IMR-90 (cell line): ENCODE measurements at regions not wholly inside any gene's neighbourhood (a gene's known extent, or its start where the extent isn't known, plus 50 kb on each side); places are given as distances from the start of the nearest gene placed in this dataset.
A peak's percentile ranks its signal among the peaks of the same experiment; 100 is the strongest.

ENCODE experiments used
- ATAC-seq: fragments of 200-7000 bp; cut with Tn5 transposase; 2 replicates; pipeline ENCODE4 v1.9.1; 2020; ENCODE audit warnings: low read depth, mild to moderate bottlenecking, moderate library complexity
- BruUV-seq: library from RNA; stranded (reverse); fragments of 400-500 nt; replicated peaks from 2 replicates; lab custom pipeline; 2021; lab: Mats Ljungman, UMichigan
- CTCF ChIA-PET: fragments of 300-600 bp; formaldehyde crosslinking; extraction: SDS; loops from one replicate; lab custom pipeline; 2021; ENCODE audit warnings: antibody characterized with exemption; lab: Yijun Ruan, JAX
- POLR2A ChIA-PET: fragments of 300-600 bp; sonication (Branson Sonifier 250); formaldehyde crosslinking; loops from one replicate; lab custom pipeline; 2022; ENCODE audit warnings: antibody characterized with exemption; ENCODE audit not compliant: unreplicated experiment; lab: Charles Lee
- DNase-seq: peaks from one replicate; pipeline ENCODE4 v3.0.0; 2013
- H2AFZ ChIP-seq: replicated peaks from 2 replicates; pipeline ENCODE3; 2013; ENCODE audit warnings: low read length, mild to moderate bottlenecking; ENCODE audit not compliant: poor library complexity
- H2AK5ac ChIP-seq: 2 replicates; pipeline ENCODE4 v1.6.1; 2013; ENCODE audit warnings: low read depth, low read length, inconsistent platforms
- H2AK9ac ChIP-seq: replicated peaks from 2 replicates; pipeline ENCODE3; 2013; ENCODE audit warnings: mild to moderate bottlenecking, low read depth, low read length, moderate library complexity; ENCODE audit not compliant: poor library complexity
- H2BK120ac ChIP-seq: 2 replicates; pipeline ENCODE4 v1.6.1; 2013; ENCODE audit warnings: low read depth, low read length, inconsistent platforms
- H2BK15ac ChIP-seq: 3 replicates; pipeline ENCODE4 v1.6.1; 2013; ENCODE audit warnings: low read depth, low read length, inconsistent platforms
- H2BK20ac ChIP-seq: 2 replicates; pipeline ENCODE4 v1.6.1; 2013; ENCODE audit warnings: low read depth, mild to moderate bottlenecking, inconsistent platforms, low read length, moderate library complexity
- H2BK5ac ChIP-seq: 2 replicates; pipeline ENCODE4 v1.6.1; 2013; ENCODE audit warnings: mild to moderate bottlenecking, low read depth, low read length, inconsistent platforms; ENCODE audit not compliant: poor library complexity, severe bottlenecking
- H3K14ac ChIP-seq: replicated peaks from 2 replicates; pipeline ENCODE4 v1.6.1; 2013; ENCODE audit warnings: low read depth, low read length, inconsistent platforms
- H3K18ac ChIP-seq: 2 replicates; pipeline ENCODE4 v1.6.1; 2013; ENCODE audit warnings: low read depth, low read length, control low read depth
- H3K23ac ChIP-seq: 2 replicates; pipeline ENCODE4 v1.6.1; 2013; ENCODE audit warnings: low read depth, low read length, inconsistent platforms
- H3K27ac ChIP-seq: 2 replicates; pipeline ENCODE4 v1.5.1; 2013; ENCODE audit warnings: mild to moderate bottlenecking, control low read depth, low read length; ENCODE audit not compliant: insufficient read depth
- H3K27me3 ChIP-seq: 2 replicates; pipeline ENCODE4 v1.6.1; 2013; ENCODE audit warnings: low read length; ENCODE audit not compliant: control insufficient read depth, insufficient read depth
- H3K36me3 ChIP-seq: 2 replicates; pipeline ENCODE4 v1.6.1; 2013; ENCODE audit warnings: low read length, mixed read lengths; ENCODE audit not compliant: control insufficient read depth, insufficient read depth
- H3K4ac ChIP-seq: 2 replicates; pipeline ENCODE4 v1.6.1; 2013; ENCODE audit warnings: low read depth, low read length, inconsistent platforms
- H3K4me1 ChIP-seq: 2 replicates; pipeline ENCODE4 v1.6.1; 2013; ENCODE audit warnings: low read length, mixed read lengths; ENCODE audit not compliant: control insufficient read depth, insufficient read depth
- H3K4me2 ChIP-seq: 2 replicates; pipeline ENCODE4 v1.6.1; 2013; ENCODE audit warnings: low read depth, mild to moderate bottlenecking, control low read depth, low read length, moderate library complexity
- H3K4me3 ChIP-seq: 2 replicates; pipeline ENCODE4 v1.5.1; 2013; ENCODE audit warnings: low read depth, mild to moderate bottlenecking, control low read depth, low read length, moderate library complexity; ENCODE audit not compliant: insufficient read depth
- H3K56ac ChIP-seq: 2 replicates; pipeline ENCODE4 v1.6.1; 2013; ENCODE audit warnings: low read length, inconsistent platforms; ENCODE audit not compliant: insufficient read depth; ENCODE audit errors: extremely low read depth
- H3K79me1 ChIP-seq, 2 experiments: 2 replicates each; pipeline ENCODE4 v1.6.1; 2013; ENCODE audit warnings: low read length in 2 of 2, inconsistent platforms in 1 of 2, low read depth in 1 of 2
- H3K9ac ChIP-seq: 2 replicates; pipeline ENCODE4 v1.6.1; 2013; ENCODE audit warnings: low read depth, low read length, control low read depth
- H3K9me1 ChIP-seq: 2 replicates; pipeline ENCODE4 v1.6.1; 2013; ENCODE audit warnings: low read length, inconsistent platforms; ENCODE audit not compliant: insufficient read depth
- H3K9me3 ChIP-seq: 2 replicates; pipeline ENCODE4 v1.6.1; 2013; ENCODE audit warnings: low read length; ENCODE audit not compliant: control insufficient read depth, insufficient read depth
- H4K20me1 ChIP-seq: 2 replicates; pipeline ENCODE4 v1.6.1; 2013; ENCODE audit warnings: low read length, inconsistent platforms; ENCODE audit not compliant: insufficient read depth
- H4K5ac ChIP-seq: 2 replicates; pipeline ENCODE4 v1.6.1; 2013; ENCODE audit warnings: mild to moderate bottlenecking, low read depth, low read length, control low read depth
- H4K8ac ChIP-seq, 2 experiments: 2 replicates each; pipeline ENCODE4 v1.6.1; 2013; ENCODE audit warnings: low read depth in 2 of 2, low read length in 2 of 2, control low read depth in 1 of 2, inconsistent platforms in 1 of 2
- H4K91ac ChIP-seq: 2 replicates; pipeline ENCODE4 v1.6.1; 2013; ENCODE audit warnings: low read depth, low read length, inconsistent platforms; ENCODE audit not compliant: insufficient read depth
- CEBPB ChIP-seq: IDR thresholded peaks from 2 replicates; pipeline ENCODE4 v1.6.1; 2012; ENCODE audit warnings: low read depth, low read length, improper control_type of control experiment
- CHD1 ChIP-seq: IDR thresholded peaks from 2 replicates; pipeline ENCODE4 v1.6.1; 2012; ENCODE audit warnings: low read depth, low read length, improper control_type of control experiment
- NFE2L2 ChIP-seq: fragments of 150-350 bp; IDR thresholded peaks from 2 replicates; pipeline ENCODE4 v1.6.1; 2016; ENCODE audit warnings: low read depth, mild to moderate bottlenecking, low read length
- WGBS, 2 experiments: methylation state at CpG; one replicate each; pipeline versions ENCODE4 v1.1.5 to v1.1.7; 2013; ENCODE audit warnings: missing lambda C conversion rate in 2 of 2; ENCODE audit not compliant: insufficient read length in 1 of 2; ENCODE audit errors: extremely low coverage in 2 of 2; 5-methylcytosine and 5-hydroxymethylcytosine counted together
- dilution Hi-C: fragments of 300-500 bp; cut with HindIII; formaldehyde crosslinking; loops from one replicate; pipeline ENCODE4 v1.14.3; 2018; ENCODE audit warnings: low sequenced_read_pairs; ENCODE audit not compliant: unreplicated experiment
- in situ Hi-C: fragments of 300-500 bp; cut with MboI; formaldehyde crosslinking; loops from 3 replicates; pipeline ENCODE4 v1.14.3; 2019; ENCODE audit warnings: low sequenced_read_pairs, inconsistent platforms, mixed read lengths
- intact Hi-C: fragments of 100-400 bp; cut with micrococcal nuclease; formaldehyde crosslinking; loops from 2 replicates; pipeline ENCODE4 v1.10.0; 2022
- TF ChIP-seq, protein P1 (sequence below): conservative IDR thresholded peaks from 2 replicates; pipeline ENCODE4 v1.5.1; 2012; ENCODE audit warnings: mild to moderate bottlenecking, low read depth, low read length, improper control_type of control experiment

DNA sequence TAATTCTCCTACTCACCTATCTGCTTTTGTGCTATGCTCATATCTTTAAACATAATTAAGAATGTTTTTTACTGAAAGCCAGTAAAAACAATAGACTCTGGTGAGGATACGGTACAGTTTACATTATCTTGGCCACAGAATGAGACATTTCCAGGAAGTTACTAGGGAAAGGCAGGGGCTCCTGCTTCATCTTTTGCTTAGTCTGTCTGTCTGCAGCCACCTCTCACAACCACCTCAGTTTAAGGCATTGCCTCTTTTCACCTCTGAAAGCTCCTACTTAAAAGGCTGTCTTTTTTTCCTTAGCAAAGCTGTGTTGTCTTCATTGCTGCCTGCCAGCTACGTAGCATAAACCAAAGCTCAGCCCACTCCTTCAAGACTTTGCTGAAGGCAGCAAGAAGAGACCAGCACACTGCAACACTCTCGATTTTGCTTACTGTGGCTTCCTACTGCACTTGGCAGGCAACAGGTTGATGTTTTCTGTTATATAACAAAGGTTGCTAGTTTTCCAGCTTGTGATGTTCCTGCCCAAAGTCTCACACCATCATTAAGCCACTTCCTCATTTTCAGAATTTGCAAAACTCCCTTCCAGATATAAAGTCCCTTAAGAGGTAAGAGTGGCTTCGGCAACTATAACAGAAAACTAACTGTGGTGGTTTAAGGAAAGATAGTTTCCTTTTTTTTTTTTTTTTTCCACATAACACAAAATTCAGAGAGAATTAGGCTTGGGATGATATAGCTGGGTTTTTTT lies 432.9 kb downstream of the GRXCR1 start:
- Histone ChIP-seq H3K27ac (no peak overlapping the region; the same call in 1 of the 2 replicates), H2AK5ac (peak overlapping the region; percentile 36; the same call in 1 of the 2 replicates), H3K36me3 (no peaks in the 10 kb centered on the region), H2BK5ac (peak overlapping the region; percentile 30), H4K5ac (0 out of 2 replicates have a peak overlapping the region, but pooled peaks have one; percentile 6), H3K18ac (no peak overlapping the region), H3K4ac (peak overlapping the region; percentile 84), H3K4me2 (peak overlapping the region; percentile 62), H2BK15ac (peak overlapping the region; percentile 52; the same call in 1 of the 3 replicates), H3K56ac (peak overlapping the region; percentile 26; the same call in 1 of the 2 replicates), H3K9ac (no peak overlapping the region), H3K9me3 (no peaks in the 10 kb centered on the region), H3K27me3 (no peaks in the 10 kb centered on the region), H3K9me1 (no peaks in the 10 kb centered on the region; the same call in 1 of the 2 replicates), H4K8ac (peak overlapping the region in 1 of 2 experiments; percentile 75; a peak in 2 of 4 replicates), H2AFZ (peak overlapping the region; percentile 70), H2BK20ac (peak overlapping the region; percentile 94), H3K79me1 (no peaks in the 10 kb centered on the region), H2BK120ac (peak overlapping the region; percentile 94), H3K14ac (peak overlapping the region; percentile 83), H4K20me1 (no peaks in the 10 kb centered on the region), H4K91ac (peak overlapping the region; percentile 66; the same call in 1 of the 2 replicates), H3K4me1 (peaks cover 2% of the 10 kb centered on the region; the same call in 1 of the 2 replicates), H2AK9ac (peak overlapping the region; percentile 5), H3K23ac (peak overlapping the region; percentile 13), H3K4me3 (no peak overlapping the region)
- intact Hi-C loops (no loop called here), dilution Hi-C loops (no loop called here), in situ Hi-C loops (no loop called here)
- ChIA-PET POLR2A (no interaction called here), CTCF (no interaction called here)
- TF ChIP-seq, protein P1, sequence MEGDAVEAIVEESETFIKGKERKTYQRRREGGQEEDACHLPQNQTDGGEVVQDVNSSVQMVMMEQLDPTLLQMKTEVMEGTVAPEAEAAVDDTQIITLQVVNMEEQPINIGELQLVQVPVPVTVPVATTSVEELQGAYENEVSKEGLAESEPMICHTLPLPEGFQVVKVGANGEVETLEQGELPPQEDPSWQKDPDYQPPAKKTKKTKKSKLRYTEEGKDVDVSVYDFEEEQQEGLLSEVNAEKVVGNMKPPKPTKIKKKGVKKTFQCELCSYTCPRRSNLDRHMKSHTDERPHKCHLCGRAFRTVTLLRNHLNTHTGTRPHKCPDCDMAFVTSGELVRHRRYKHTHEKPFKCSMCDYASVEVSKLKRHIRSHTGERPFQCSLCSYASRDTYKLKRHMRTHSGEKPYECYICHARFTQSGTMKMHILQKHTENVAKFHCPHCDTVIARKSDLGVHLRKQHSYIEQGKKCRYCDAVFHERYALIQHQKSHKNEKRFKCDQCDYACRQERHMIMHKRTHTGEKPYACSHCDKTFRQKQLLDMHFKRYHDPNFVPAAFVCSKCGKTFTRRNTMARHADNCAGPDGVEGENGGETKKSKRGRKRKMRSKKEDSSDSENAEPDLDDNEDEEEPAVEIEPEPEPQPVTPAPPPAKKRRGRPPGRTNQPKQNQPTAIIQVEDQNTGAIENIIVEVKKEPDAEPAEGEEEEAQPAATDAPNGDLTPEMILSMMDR, result no peak
- TF ChIP-seq CEBPB (no peak), NFE2L2 (no peak), CHD1 (no peak)
- no CpG with 5 or more reads among the region's 4 CpGs for WGBS, 2 experiments
- DNase-seq (peak; percentile 44), ATAC-seq (peak; percentile 53)
- no TSS peak for BruUV-seq
